GM19035 (cell line): ENCODE measurements at regions not wholly inside any gene's neighbourhood (a gene's known extent, or its start where the extent isn't known, plus 50 kb on each side); places are given as distances from the start of the nearest gene placed in this dataset.
"Not testable (repeated sequence)": the region's sequence is repeated elsewhere in the genome, so short reads cannot be mapped to it uniquely, and the experiment has no call there.

Source experiments
- ATAC-seq: cut with Tn5 transposase; IDR thresholded peaks from one replicate; pipeline ENCODE4 v1.9.1; 2021; ENCODE audit not compliant: unreplicated experiment

DNA sequence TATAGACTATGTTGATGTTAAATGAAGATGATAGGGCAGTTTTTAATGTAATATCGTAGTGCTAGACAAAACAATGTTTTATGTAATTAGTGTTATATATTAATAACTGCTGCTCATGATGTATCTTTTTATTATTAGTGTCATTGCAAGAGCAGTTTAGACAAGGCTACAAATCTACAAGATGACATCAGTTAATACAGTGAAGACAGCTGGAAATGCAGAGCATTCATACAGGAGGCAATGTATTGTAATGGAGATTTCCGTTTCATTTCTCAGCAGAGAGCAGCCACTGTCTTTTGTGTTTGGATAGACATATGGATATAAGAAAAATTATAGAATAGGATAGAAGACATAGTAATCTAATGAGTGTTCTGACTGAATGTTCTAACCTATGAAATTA, 178.0 kb downstream of the FOXG1 start:
- no peak for ATAC-seq

- no peak for ATAC-seq
Observed at GRCh38 chr14:28946267-28946666, 179.7 kb downstream of the FOXG1 start.

DNA sequence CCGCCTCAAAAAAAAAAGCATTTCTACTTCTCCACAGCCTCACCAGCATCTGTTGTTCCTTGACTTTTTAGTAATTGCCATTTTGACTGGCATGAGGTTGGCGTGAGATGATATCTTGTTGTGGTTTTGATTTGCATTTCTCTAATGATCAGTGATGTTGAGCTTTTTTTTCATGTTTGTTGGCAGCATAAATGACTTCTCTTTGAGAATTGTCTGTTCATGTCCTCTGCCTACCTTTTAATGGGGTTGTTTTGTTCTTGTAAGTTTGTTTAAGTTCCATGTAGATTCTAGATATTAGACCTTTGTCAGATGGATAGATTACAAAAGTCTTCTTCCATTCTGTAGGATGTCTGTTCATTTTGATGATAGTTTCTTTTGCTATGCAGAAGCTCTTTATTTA, 182.9 kb downstream of the FOXG1 start:
- no peak for ATAC-seq

DNA sequence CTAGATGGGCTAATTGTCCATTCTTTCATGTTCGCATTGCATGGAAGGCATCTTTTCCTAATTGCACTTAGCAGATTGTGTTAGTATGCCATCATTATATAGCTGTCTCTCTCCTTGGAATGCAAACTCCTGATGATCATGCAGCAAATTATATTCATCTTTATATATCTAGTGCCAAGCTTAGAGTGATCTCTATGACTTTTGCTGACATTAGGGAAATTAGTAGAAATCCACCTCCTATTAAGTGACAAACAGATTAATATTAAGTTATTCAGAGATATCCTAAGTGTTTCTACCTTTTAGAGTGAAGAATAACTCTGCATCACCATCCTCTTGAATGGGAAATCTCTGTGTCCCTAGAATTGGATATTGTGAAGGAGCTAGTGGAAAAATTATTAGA, 185.6 kb downstream of the FOXG1 start:
- ATAC-seq: no peak

GRCh38 chr14:28952666-28953065, 186.1 kb downstream of the FOXG1 start:
- ATAC-seq: no peak

DNA sequence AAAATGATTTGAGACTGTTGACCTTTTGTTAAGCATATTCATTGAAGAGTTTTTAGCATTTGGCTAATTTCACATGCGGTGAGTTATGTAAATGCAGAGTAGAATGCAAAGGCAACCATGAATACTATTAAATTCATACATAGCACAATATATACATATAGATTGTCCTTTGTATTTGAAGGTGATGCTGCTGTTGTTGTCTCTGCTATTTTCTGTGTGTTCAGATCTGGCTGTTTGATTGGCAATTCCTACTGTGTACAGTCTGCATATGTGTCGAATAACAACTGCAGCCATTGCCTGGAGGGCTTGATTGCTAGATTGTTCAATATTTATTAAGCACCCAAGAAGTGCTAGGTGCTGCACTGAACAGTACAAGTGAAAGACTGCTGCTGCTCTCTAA, 187.4 kb downstream of the FOXG1 start:
- no peak for ATAC-seq

- ATAC-seq: no peak
Observed at GRCh38 chr14:28966416-28967233, 200.0 kb downstream of the FOXG1 start.

- no peak for ATAC-seq
Observed at GRCh38 chr14:28975084-28975483, 208.5 kb downstream of the FOXG1 start.

GRCh38 chr14:28982228-28982627, 215.6 kb downstream of the FOXG1 start:
- ATAC-seq: no peak

DNA sequence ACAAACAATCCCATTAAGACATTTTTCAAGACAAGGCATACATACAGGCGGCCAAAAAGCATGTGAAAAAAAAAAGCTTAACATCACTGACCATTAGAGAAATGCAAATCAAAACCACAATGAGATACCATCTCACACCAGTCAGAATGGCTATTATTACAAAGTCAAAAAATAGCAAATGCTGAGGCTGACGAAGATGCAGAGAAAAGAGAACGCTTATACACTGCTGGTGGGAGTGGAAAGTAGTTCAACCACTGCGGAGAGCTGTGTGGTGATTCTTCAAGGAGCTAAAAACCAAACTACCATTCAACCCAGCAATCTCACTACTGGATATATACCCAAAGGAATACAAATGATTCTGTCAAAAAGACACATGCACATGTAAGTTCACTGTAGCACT, 216.7 kb downstream of the FOXG1 start:
- no peak for ATAC-seq

DNA sequence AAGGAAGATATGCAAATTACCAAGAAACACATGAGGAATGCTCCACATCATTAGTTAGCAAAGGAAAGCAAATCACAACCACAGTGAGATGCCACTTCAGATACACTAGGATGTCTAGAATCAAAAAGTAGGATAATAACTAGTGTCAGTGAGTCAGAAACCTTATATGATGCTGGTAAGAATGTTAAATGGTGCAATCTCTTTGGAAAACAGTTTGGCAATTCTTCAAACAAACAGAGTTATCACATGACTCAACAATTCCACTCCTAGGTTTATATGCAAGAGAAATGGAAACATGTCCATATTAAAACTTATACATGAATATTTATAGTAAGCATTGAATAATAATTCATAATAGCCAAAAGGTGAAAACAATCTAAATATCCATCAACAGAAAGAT, 220.9 kb downstream of the FOXG1 start:
- ATAC-seq: no peak

DNA sequence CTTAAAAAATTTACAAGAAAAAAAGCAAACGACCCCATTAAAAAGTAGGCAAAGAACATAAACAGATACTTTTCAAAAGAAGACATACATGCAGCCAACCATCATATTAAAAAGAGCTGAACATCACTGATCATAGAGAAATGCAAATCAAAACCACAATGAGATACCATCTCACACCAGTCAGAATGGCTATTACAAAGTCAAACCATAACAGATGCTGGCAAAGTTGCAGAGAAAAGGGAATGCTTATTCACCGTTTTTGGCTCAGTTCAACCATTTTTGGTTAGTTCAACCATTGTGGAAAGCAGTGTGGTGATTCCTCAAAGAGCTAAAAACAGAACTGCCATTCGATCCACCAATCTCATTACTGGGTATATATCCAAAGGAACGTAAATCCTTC, 230.6 kb downstream of the FOXG1 start:
- ATAC-seq: not testable (repeated sequence)

- no peak for ATAC-seq
Observed at GRCh38 chr14:28999656-29000055, 233.1 kb downstream of the FOXG1 start.

GRCh38 chr14:29005647-29006046, 239.1 kb downstream of the FOXG1 start:
- ATAC-seq: no peak

GRCh38 chr14:29007990-29008389, 241.4 kb downstream of the FOXG1 start:
- ATAC-seq: no peak

DNA sequence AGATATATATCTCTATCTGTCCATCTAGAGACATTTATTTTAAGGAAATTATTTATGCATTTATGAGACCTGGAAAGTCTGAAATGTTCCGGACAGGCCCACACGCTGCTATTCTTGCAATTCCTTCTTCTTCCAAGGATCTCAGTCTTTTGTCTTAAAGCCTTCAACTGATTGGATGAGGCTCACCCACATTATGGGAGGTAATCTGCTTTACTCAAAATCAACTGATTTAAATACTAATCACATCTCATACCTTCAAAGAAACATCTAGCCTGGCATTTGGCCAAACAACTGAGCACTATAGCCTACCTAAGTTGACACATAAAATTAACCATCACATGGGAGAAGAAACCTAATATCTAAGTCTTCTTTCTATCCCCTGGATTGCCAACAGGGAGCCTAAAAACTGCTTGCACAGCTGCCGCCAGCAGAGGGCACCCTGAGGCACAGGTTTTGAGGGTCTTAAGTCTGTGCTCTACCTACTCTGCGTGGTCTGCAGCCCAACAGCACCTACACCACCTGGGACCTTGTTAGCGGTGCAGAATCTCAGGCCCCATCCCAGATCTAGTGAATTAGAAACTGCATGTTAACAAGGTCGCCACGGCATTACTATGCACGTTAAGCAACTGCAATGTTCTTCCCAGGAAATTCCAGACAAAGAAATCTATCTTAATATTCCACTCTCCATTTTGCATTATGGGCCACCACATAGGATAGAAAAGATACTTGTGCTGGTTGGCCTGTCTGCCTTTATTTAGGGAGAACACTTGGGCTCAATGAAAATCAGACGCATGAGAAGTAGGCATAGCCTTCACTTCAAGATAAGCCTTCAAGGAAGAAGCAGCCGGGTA, 249.7 kb downstream of the FOXG1 start:
- ATAC-seq: no peak

- not testable (repeated sequence) for ATAC-seq
Observed at GRCh38 chr14:29023505-29023904, 256.9 kb downstream of the FOXG1 start.

- not testable (repeated sequence) for ATAC-seq
Observed at GRCh38 chr14:29027441-29027840, 260.9 kb downstream of the FOXG1 start.

- not testable (repeated sequence) for ATAC-seq
Observed at GRCh38 chr14:29027941-29028705, 261.5 kb downstream of the FOXG1 start.

GRCh38 chr14:29028973-29029582, 262.5 kb downstream of the FOXG1 start:
- no peak for ATAC-seq

DNA sequence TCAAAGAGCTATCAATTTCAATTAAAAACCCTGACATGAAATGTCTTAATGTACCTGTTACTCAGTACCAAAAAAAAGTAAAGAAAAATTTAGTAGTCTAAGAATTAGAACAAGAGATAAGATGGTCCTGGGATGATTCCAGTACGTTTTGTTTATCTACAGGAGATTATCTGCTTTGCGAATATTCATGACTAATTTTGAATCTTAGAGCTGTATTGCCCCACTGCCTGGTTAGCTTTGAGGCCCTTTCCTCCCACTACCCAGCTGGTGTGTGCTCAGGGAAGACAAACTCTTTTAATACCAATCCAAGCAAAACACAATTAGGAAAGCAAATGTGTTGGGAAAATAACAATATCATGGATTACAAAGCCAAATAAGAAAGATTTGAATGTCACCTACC, 263.5 kb downstream of the FOXG1 start:
- ATAC-seq: no peak
